ENCODE measurements at regions not wholly inside any gene's neighbourhood (a gene's known extent, or its start where the extent isn't known, plus 50 kb on each side); places are given as distances from the start of the nearest gene placed in this dataset.

- no peak overlapping the region for H3K4me3 ChIP-seq (replicated peaks in 1 of 4; ENCODE audit: control extremely low read depth in 1 of 4, insufficient read depth in 1 of 4, low read depth in 3 of 4, low read length in 4 of 4)
- H3K4me2 ChIP-seq (ENCODE audit: extremely low read depth, insufficient read depth, low read length) = no peak overlapping the region
- no peak overlapping the region for H3K27ac ChIP-seq (ENCODE audit: insufficient read depth, low read length)
Observed at GRCh38 chr2:128444121-128444771, 125.6 kb upstream of the HS6ST1 start.

GRCh38 chr2:128444816-128445522 is 126.3 kb upstream of the HS6ST1 start:
- H2AFZ ChIP-seq (ENCODE audit: low read length) = no peak overlapping the region
- peaks cover 3% of the 10 kb centered on the region for H3K4me1 ChIP-seq (ENCODE audit: control insufficient read depth, extremely low read depth, insufficient read depth, low read length)
- no peak overlapping the region for H3K27ac ChIP-seq (ENCODE audit: insufficient read depth, low read length)
- DNase-seq (ENCODE audit: low read depth in 2 of 2) = no peak
- no peak overlapping the region for H3K4me3 ChIP-seq (replicated peaks in 1 of 4; ENCODE audit: control extremely low read depth in 1 of 4, insufficient read depth in 1 of 4, low read depth in 3 of 4, low read length in 4 of 4)
- no peaks in the 10 kb centered on the region for H3K79me2 ChIP-seq (ENCODE audit: control insufficient read depth, insufficient read depth, low read length)
- TF ChIP-seq CTCF (conservative IDR thresholded peaks at IDR 0.05 in 1 of 2, IDR thresholded peaks at IDR 0.05 in 1 of 2; ENCODE audit: low read depth in 1 of 2, low read length in 2 of 2) (no peak), EZH2 (IDR thresholded peaks at IDR 0.05; ENCODE audit: low read length, missing control alignments) (no peak)
- H3K36me3 ChIP-seq (ENCODE audit: control insufficient read depth, insufficient read depth, low read length) = no peaks in the 10 kb centered on the region
- H3K4me2 ChIP-seq (ENCODE audit: extremely low read depth, insufficient read depth, low read length) = no peak overlapping the region
- no peaks in the 10 kb centered on the region for H4K20me1 ChIP-seq (ENCODE audit: control insufficient read depth, extremely low read depth, insufficient read depth, low read length)
- H3K27me3 ChIP-seq (ENCODE audit: control insufficient read depth, insufficient read depth, low read length) = no peaks in the 10 kb centered on the region
- no peak overlapping the region for H3K9ac ChIP-seq (ENCODE audit: insufficient read depth, low read length)
- no peaks in the 10 kb centered on the region for H3K9me3 ChIP-seq (ENCODE audit: control insufficient read depth, insufficient read depth, low read depth, low read length)

More at GRCh38 chr2:128444121-128444771, 125.6 kb upstream of the HS6ST1 start:
- no peaks in the 10 kb centered on the region for H3K27me3 ChIP-seq (ENCODE audit: control insufficient read depth, insufficient read depth, low read length)
- no peak overlapping the region for H2AFZ ChIP-seq (ENCODE audit: low read length)
- H3K9me3 ChIP-seq (ENCODE audit: control insufficient read depth, insufficient read depth, low read depth, low read length) = no peaks in the 10 kb centered on the region
- no peak for DNase-seq (ENCODE audit: low read depth in 2 of 2)
- TF ChIP-seq CTCF (conservative IDR thresholded peaks at IDR 0.05 in 1 of 2, IDR thresholded peaks at IDR 0.05 in 1 of 2; ENCODE audit: low read depth in 1 of 2, low read length in 2 of 2) (no peak), EZH2 (IDR thresholded peaks at IDR 0.05; ENCODE audit: low read length, missing control alignments) (no peak)
- H3K36me3 ChIP-seq (ENCODE audit: control insufficient read depth, insufficient read depth, low read length) = no peaks in the 10 kb centered on the region
- no peaks in the 10 kb centered on the region for H4K20me1 ChIP-seq (ENCODE audit: control insufficient read depth, extremely low read depth, insufficient read depth, low read length)
- no peak overlapping the region for H3K9ac ChIP-seq (ENCODE audit: insufficient read depth, low read length)
- peaks cover 3% of the 10 kb centered on the region for H3K4me1 ChIP-seq (ENCODE audit: control insufficient read depth, extremely low read depth, insufficient read depth, low read length)
- H3K79me2 ChIP-seq (ENCODE audit: control insufficient read depth, insufficient read depth, low read length) = no peaks in the 10 kb centered on the region

- Histone ChIP-seq H3K4me1 (ENCODE audit: control insufficient read depth, extremely low read depth, insufficient read depth, low read length) (peaks cover 3% of the 10 kb centered on the region), H3K27ac (ENCODE audit: insufficient read depth, low read length) (no peak overlapping the region)
- no peak for TF ChIP-seq EZH2 (IDR thresholded peaks at IDR 0.05; ENCODE audit: low read length, missing control alignments)
- TF ChIP-seq CTCF (conservative IDR thresholded peaks at IDR 0.05 in 1 of 2, IDR thresholded peaks at IDR 0.05 in 1 of 2; ENCODE audit: low read depth in 1 of 2, low read length in 2 of 2) = no peak
Observed at GRCh38 chr2:128445523-128445900, 126.8 kb upstream of the HS6ST1 start.

More at GRCh38 chr2:128445523-128445900, 126.8 kb upstream of the HS6ST1 start:
- Histone ChIP-seq H3K9ac (ENCODE audit: insufficient read depth, low read length) (no peak overlapping the region), H3K79me2 (ENCODE audit: control insufficient read depth, insufficient read depth, low read length) (no peaks in the 10 kb centered on the region), H3K4me3 (replicated peaks in 1 of 4; ENCODE audit: control extremely low read depth in 1 of 4, insufficient read depth in 1 of 4, low read depth in 3 of 4, low read length in 4 of 4) (no peak overlapping the region), H3K4me2 (ENCODE audit: extremely low read depth, insufficient read depth, low read length) (no peak overlapping the region), H4K20me1 (ENCODE audit: control insufficient read depth, extremely low read depth, insufficient read depth, low read length) (no peaks in the 10 kb centered on the region), H2AFZ (ENCODE audit: low read length) (no peak overlapping the region), H3K36me3 (ENCODE audit: control insufficient read depth, insufficient read depth, low read length) (no peaks in the 10 kb centered on the region), H3K27me3 (ENCODE audit: control insufficient read depth, insufficient read depth, low read length) (no peaks in the 10 kb centered on the region), H3K9me3 (ENCODE audit: control insufficient read depth, insufficient read depth, low read depth, low read length) (no peaks in the 10 kb centered on the region)
- no peak for DNase-seq (ENCODE audit: low read depth in 2 of 2)
